C4-2B (cell line): ENCODE measurements at regions not wholly inside any gene's neighbourhood (a gene's known extent, or its start where the extent isn't known, plus 50 kb on each side); places are given as distances from the start of the nearest gene placed in this dataset.

Experiments used
- H3K27ac ChIP-seq: fragments of 450-650 bp; 2 replicates; pipeline ENCODE4 v1.5.1; 2017
- ZFX ChIP-seq: fragments of 450-650 bp; IDR thresholded peaks from 2 replicates; pipeline ENCODE4 v1.6.1; 2017
- TF ChIP-seq, protein P1 (sequence below): fragments of 450-650 bp; conservative IDR thresholded peaks from 2 replicates; pipeline ENCODE4 v1.5.1; 2017; ENCODE audit warnings: mild to moderate bottlenecking

DNA sequence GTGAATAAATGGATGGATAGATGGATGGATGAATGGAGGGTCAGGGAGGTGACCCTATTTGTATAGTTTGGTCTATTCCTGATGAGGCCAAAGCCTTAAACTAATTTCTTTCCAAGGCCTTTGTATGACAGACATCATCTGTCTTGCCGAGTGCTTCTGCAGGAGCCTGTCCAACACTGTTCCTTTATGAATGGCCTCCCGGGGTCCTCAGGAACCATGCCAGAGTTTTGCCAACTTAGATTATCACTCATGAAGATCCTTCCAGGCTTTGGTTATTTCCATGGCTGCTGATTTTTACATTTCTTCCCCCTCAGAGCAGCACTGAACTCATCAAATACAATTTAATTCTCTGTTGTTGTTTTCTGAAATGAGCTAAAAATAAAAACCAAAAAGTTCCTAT lies 133.0 kb upstream of the SOX2 start:
- TF ChIP-seq, protein P1, sequence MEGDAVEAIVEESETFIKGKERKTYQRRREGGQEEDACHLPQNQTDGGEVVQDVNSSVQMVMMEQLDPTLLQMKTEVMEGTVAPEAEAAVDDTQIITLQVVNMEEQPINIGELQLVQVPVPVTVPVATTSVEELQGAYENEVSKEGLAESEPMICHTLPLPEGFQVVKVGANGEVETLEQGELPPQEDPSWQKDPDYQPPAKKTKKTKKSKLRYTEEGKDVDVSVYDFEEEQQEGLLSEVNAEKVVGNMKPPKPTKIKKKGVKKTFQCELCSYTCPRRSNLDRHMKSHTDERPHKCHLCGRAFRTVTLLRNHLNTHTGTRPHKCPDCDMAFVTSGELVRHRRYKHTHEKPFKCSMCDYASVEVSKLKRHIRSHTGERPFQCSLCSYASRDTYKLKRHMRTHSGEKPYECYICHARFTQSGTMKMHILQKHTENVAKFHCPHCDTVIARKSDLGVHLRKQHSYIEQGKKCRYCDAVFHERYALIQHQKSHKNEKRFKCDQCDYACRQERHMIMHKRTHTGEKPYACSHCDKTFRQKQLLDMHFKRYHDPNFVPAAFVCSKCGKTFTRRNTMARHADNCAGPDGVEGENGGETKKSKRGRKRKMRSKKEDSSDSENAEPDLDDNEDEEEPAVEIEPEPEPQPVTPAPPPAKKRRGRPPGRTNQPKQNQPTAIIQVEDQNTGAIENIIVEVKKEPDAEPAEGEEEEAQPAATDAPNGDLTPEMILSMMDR: no peak
- no peak for TF ChIP-seq ZFX
- H3K27ac ChIP-seq: no peak overlapping the region

DNA sequence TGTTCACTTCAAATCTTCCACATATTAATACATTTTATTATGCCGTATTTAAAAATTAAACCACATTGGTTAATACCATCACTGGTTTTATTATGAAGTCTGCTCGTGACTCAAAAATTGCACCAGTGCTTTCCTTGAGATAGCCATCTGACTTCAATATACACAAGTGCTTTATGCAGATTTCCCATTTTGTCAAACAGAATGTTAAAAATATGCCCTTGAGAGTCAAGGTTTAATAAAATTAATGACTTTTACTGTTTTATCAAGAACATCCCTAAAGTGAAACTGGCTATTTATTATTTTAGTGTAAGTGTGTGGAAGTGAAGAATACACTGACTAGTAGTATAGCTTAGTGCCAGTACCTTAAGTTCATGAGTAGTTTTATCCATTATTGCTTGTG lies 139.3 kb upstream of the SOX2 start:
- no peak overlapping the region for H3K27ac ChIP-seq
- no peak for TF ChIP-seq ZFX
- TF ChIP-seq, protein P1: no peak

DNA sequence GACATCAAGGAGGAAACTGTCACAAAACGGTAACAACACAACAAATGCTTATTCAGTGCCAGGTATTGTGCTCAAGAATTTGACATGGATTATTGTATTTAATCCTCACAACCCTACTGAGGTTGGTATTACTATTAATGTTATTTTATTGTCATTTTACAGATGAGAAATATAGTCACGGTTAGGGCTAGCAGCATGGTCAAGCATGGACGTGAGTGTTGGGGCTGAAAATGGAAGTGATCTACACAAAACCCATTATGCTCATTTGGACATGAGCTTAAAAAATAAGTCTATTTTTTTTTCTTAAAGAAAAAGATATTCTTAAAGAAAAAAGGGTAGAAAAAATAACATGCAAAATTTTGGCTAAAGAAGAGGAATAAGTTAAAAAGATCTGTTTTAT lies 141.3 kb upstream of the SOX2 start:
- no peak overlapping the region for H3K27ac ChIP-seq
- no peak for TF ChIP-seq ZFX
- TF ChIP-seq, protein P1: no peak

DNA sequence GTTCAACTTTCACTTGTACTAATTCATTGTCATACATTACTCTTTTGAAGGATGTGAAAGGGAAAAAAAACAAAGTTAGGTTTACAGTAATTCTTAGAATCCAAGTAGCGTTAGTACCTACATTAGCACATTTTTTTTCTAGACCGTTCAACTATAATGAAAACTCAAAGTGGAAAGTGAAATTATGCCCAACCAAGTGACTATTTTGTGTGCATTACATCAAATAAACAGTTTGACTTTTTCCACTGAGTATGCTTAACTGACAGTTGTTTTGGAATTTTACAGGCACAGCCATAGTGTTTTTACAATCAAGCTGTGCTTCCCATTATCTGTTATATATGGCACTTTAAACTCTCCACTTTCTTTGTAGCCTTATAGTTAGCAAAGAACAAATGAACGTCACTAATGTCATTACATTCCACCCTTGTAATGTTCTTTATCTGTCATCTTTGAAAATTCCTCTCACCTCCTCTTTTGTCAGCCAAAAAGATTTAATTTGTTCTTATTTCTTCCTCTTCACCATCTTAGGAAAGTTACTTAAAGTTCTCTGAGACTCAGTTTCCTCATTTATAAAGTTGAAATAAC lies 142.3 kb upstream of the SOX2 start:
- TF ChIP-seq, protein P1: no peak
- no peak for TF ChIP-seq ZFX
- H3K27ac ChIP-seq: no peak overlapping the region

DNA sequence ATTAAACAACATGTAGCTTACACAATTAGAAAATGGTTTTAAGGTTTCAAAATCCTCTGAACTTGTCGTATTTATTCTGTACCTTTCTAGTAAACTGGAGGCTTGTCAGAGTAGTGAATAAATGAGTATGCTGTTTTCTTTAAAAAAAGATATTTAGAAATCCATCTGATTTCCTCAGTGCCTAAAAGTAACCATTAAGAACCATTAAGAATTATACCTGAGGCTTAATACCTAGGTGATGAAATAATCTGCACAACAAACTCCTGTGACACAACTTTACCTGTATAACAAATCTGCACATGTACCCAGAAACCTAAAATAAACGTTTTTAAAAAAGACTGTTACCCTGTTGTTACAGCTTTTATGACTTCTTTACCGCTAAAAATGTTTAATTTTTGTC lies 143.0 kb upstream of the SOX2 start:
- no peak overlapping the region for H3K27ac ChIP-seq
- TF ChIP-seq ZFX: no peak
- TF ChIP-seq, protein P1: no peak

DNA sequence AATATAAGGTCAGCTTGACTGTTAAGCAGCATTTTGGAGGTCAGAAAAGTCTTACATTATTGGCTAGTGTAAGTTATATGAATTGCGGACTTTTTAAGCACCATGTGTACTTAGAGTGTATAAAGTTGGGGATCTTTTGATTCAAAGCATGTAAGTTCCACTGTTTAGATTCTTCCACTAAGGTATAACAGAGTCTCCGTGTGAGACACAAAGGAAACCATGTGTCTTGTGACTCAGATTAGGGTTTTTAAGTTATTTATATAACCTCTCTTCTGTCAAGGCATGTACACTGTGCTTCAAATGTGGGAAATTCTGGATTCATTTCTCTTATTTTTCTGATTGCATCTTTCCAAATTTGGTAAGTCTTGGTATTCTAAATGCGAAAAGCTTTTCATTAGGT lies 143.5 kb upstream of the SOX2 start:
- TF ChIP-seq, protein P1: no peak
- no peak for TF ChIP-seq ZFX
- H3K27ac ChIP-seq: no peak overlapping the region

DNA sequence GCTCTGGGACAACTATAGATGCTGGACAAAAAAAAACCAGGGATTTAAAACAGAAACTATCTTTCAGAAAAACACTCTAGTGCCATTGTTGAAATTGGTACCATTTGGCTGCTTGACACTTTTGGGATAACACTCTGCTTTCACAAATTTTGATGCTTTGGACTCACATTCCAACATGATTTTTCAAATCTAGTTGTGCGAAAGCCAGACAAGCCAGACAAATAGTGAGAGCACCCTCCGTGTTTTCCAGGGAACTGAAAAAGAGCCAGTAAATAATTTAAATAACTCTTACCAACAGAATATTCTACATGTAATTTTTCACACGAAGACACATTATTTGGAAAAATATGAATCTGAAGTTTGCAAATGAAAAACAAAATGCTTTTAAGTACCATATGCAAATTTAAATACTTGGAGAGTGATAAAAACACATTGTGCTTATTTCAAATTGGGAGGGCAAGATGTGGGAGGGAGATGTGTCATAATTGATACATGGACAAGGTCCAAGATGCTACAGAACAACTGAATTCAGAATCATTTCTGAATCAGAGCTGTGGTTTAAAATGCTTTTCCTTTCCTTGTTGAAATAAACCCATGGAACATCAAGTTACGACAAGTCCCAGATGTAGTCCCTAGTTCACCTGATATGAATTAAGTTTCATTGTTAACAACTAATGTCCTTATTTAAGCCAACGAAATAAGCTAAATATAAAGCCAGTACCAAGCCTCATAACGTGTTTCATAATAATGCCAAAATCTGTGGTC lies 144.2 kb upstream of the SOX2 start:
- TF ChIP-seq, protein P1: no peak
- TF ChIP-seq ZFX: no peak
- H3K27ac ChIP-seq: no peak overlapping the region
